Natural killer cell (primary cell): ENCODE measurements at regions not wholly inside any gene's neighbourhood (a gene's known extent, or its start where the extent isn't known, plus 50 kb on each side); places are given as distances from the start of the nearest gene placed in this dataset.

Experiments
- ATAC-seq, 3 donors: fragments of 150-1000 bp in 2 of 3; fragments of 200-7000 bp in 1 of 3; cut with Tn5 transposase; 1 replicate in 1 of 3; 2 replicates in 2 of 3; pipeline ENCODE4 v1.10.0; 2021; ENCODE audit warnings: mild to moderate bottlenecking in 2 of 3, moderate library complexity in 2 of 3
- DNase-seq, 2 donors: peaks; one replicate each; pipeline versions ENCODE4 v3.0.0 to v3.0.0-alpha.2; 2013 to 2021; ENCODE audit warnings: mixed read lengths in 1 of 2
- H3K27ac ChIP-seq: one replicate; pipeline ENCODE4 v1.5.1; 2013; ENCODE audit warnings: mild to moderate bottlenecking, low read length
- H3K27me3 ChIP-seq: one replicate; pipeline ENCODE4 v1.6.1; 2013; ENCODE audit warnings: low read length; ENCODE audit not compliant: control insufficient read depth, insufficient read depth
- H3K36me3 ChIP-seq: one replicate; pipeline ENCODE4 v1.6.1; 2013; ENCODE audit warnings: low read length; ENCODE audit not compliant: control insufficient read depth, insufficient read depth
- H3K4me1 ChIP-seq: one replicate; pipeline ENCODE4 v1.6.1; 2013; ENCODE audit warnings: low read length; ENCODE audit not compliant: control insufficient read depth, insufficient read depth
- H3K4me3 ChIP-seq: one replicate; pipeline ENCODE4 v1.5.1; 2013; ENCODE audit warnings: low read length
- H3K9me3 ChIP-seq: one replicate; pipeline ENCODE4 v1.6.1; 2013; ENCODE audit warnings: low read length; ENCODE audit not compliant: control insufficient read depth, insufficient read depth
- H3K27ac Mint-ChIP-seq, 2 donors: one replicate each; pipeline ENCODE4 v1.8.0; 2022; ENCODE audit warnings: mild to moderate bottlenecking in 2 of 2, mixed read lengths in 2 of 2, moderate library complexity in 1 of 2
- H3K27me3 Mint-ChIP-seq, 2 donors: one replicate each; pipeline ENCODE4 v1.8.0; 2022; ENCODE audit warnings: low read depth in 2 of 2, mixed read lengths in 2 of 2
- H3K36me3 Mint-ChIP-seq: one replicate; pipeline ENCODE4 v1.8.0; 2022; ENCODE audit warnings: mixed read lengths
- H3K4me1 Mint-ChIP-seq, 2 donors: one replicate each; pipeline ENCODE4 v1.8.0; 2022; ENCODE audit warnings: mixed read lengths in 2 of 2
- H3K4me3 Mint-ChIP-seq: one replicate; pipeline ENCODE4 v1.8.0; 2022; ENCODE audit warnings: mild to moderate bottlenecking, moderate library complexity, mixed read lengths
- H3K9me3 Mint-ChIP-seq, 2 donors: one replicate each; pipeline ENCODE4 v1.8.0; 2022; ENCODE audit warnings: mixed read lengths in 2 of 2
- CTCF ChIP-seq: fragments of 200-600 bp; IDR thresholded peaks from one replicate; pipeline ENCODE4 v1.8.0; 2022; ENCODE audit warnings: antibody characterized with exemption
- WGBS: methylation state at CpG from one replicate; pipeline ENCODE4 v1.1.7; 2013; ENCODE audit warnings: missing lambda C conversion rate; ENCODE audit not compliant: insufficient coverage; 5-methylcytosine and 5-hydroxymethylcytosine counted together
- intact Hi-C: fragments of 100-400 bp; cut with micrococcal nuclease; formaldehyde crosslinking; loops from one replicate; pipeline ENCODE4 v1.14.2; 2022

GRCh38 chr10:55497893-55498499 is 697.0 kb upstream of the PCDH15 start:
- Mint-ChIP-seq H3K27ac (no peak overlapping the region), H3K36me3 (peaks cover 2% of the 10 kb centered on the region), H3K4me3 (no peak overlapping the region), H3K4me1 (no peaks in the 10 kb centered on the region), H3K27me3 (no peaks in the 10 kb centered on the region), H3K9me3 (peaks cover 8 to 11% of the 10 kb centered on the region in 2 donors)
- Histone ChIP-seq H3K27ac (no peak overlapping the region), H3K9me3 (peaks cover 2% of the 10 kb centered on the region), H3K4me3 (no peak overlapping the region), H3K4me1 (no peaks in the 10 kb centered on the region), H3K27me3 (no peaks in the 10 kb centered on the region), H3K36me3 (no peaks in the 10 kb centered on the region)
- DNase-seq (no peak), ATAC-seq (no peak)
- TF ChIP-seq CTCF: no peak
- intact Hi-C loops: no loop called here
- WGBS: 69% methylated on average over 2 of the region's 4 CpGs

DNA sequence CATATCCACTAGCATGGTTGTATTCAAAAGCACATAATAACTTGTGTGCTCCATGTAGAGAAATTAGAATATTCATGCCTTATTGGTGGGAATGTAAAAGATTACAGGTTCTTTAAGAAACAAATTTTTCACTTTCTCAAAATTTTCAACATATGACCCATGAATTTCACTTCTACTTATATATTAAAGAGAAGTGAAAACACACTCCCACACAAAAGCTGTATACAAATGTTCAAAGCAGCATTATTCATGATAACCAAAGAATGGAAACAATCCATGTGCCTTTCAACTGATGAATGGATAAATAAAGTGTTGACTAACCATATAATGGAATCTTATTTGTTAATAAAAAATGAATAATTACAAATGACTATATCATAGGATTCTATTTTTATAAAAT is 694.5 kb upstream of the PCDH15 start:
- no peak for TF ChIP-seq CTCF
- no peak overlapping the region for H3K27ac ChIP-seq
- no peak overlapping the region for H3K4me3 Mint-ChIP-seq
- no peak overlapping the region for H3K27ac Mint-ChIP-seq
- no peak overlapping the region for H3K4me3 ChIP-seq
- no peaks in the 10 kb centered on the region for H3K27me3 ChIP-seq
- no peaks in the 10 kb centered on the region for H3K4me1 ChIP-seq
- intact Hi-C loops: no loop called here
- H3K9me3 Mint-ChIP-seq: peaks cover 17 to 18% of the 10 kb centered on the region in 2 donors
- peaks cover 8% of the 10 kb centered on the region for H3K36me3 Mint-ChIP-seq
- DNase-seq (no peak), ATAC-seq (no peak)
- no peaks in the 10 kb centered on the region for H3K36me3 ChIP-seq
- no peaks in the 10 kb centered on the region for H3K4me1 Mint-ChIP-seq
- peaks cover 7% of the 10 kb centered on the region for H3K9me3 ChIP-seq
- H3K27me3 Mint-ChIP-seq: no peaks in the 10 kb centered on the region

DNA sequence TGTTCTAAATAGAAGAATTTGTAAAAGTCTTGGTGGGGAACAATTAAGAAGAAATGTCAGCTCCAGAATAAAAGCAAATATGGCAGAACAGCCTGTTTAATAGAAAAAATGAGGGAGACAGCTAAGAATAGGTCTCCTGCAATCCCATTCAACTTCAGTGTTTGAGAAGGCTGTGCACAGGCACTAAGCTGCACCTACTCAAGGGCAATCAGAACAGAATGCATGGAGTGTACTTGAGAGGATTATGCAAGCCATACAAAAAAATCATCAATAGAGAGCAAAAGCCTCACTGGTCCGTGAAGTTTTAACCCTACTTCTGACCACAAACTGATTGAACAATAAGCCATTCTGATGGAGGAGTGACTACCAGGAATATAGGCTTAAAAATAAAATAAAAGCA is 690.7 kb upstream of the PCDH15 start:
- no peaks in the 10 kb centered on the region for H3K4me1 ChIP-seq
- H3K36me3 Mint-ChIP-seq: peaks cover 8% of the 10 kb centered on the region
- H3K27me3 ChIP-seq: no peaks in the 10 kb centered on the region
- intact Hi-C loops: no loop called here
- H3K27ac Mint-ChIP-seq: no peak overlapping the region
- H3K9me3 Mint-ChIP-seq: peaks cover 17 to 20% of the 10 kb centered on the region in 2 donors
- H3K27me3 Mint-ChIP-seq: no peaks in the 10 kb centered on the region
- H3K4me1 Mint-ChIP-seq: no peaks in the 10 kb centered on the region
- TF ChIP-seq CTCF: no peak
- WGBS: no CpG with 5 or more reads among the region's 1 CpG
- H3K36me3 ChIP-seq: no peaks in the 10 kb centered on the region
- no peak overlapping the region for H3K27ac ChIP-seq
- DNase-seq (no peak), ATAC-seq (no peak)
- H3K4me3 ChIP-seq: no peak overlapping the region
- peaks cover 7% of the 10 kb centered on the region for H3K9me3 ChIP-seq
- no peak overlapping the region for H3K4me3 Mint-ChIP-seq

DNA sequence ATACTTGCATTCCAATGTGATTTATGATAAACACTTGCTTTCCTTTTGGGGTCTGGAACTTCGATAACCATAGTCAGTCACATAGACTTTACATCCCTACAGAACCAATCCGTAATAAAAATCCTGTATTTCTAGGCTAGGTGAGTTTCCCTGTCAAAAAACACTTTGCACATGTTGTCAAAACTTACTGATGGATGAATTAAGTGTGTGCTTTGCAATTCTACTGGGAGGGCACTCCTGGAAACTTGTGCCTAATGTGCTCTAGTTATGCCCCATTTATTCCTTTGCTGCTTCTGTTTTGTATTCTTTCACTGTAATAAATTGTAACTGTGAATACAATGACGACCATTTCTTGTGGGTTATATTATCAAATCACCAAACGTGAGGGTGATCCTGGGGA is 684.8 kb upstream of the PCDH15 start:
- H3K27ac ChIP-seq: no peak overlapping the region
- no peaks in the 10 kb centered on the region for H3K36me3 ChIP-seq
- WGBS: 100% methylated on average over 2 of the region's 4 CpGs
- H3K27me3 ChIP-seq: no peaks in the 10 kb centered on the region
- TF ChIP-seq CTCF: no peak
- ATAC-seq: no peak
- peaks cover 11% of the 10 kb centered on the region for H3K36me3 Mint-ChIP-seq
- H3K4me3 Mint-ChIP-seq: no peak overlapping the region
- no peaks in the 10 kb centered on the region for H3K4me1 ChIP-seq
- no peak overlapping the region for H3K4me3 ChIP-seq
- no peaks in the 10 kb centered on the region for H3K27me3 Mint-ChIP-seq
- H3K27ac Mint-ChIP-seq: no peak overlapping the region
- H3K9me3 ChIP-seq: no peaks in the 10 kb centered on the region
- H3K4me1 Mint-ChIP-seq: no peaks in the 10 kb centered on the region
- peaks cover 13 to 22% of the 10 kb centered on the region in 2 donors for H3K9me3 Mint-ChIP-seq
- DNase-seq: no peak
- intact Hi-C loops: no loop called here
